T-helper 1 cell treated with Interleukin-12 subunit alpha and Interleukin-12 subunit beta and Interleukin-4 antibody, amounts not matched to agents 30 μg/mL and 1 μg/mL, for 36 hours (primary cell): ENCODE measurements at regions not wholly inside any gene's neighbourhood (a gene's known extent, or its start where the extent isn't known, plus 50 kb on each side); places are given as distances from the start of the nearest gene placed in this dataset.
"Not testable (repeated sequence)": the region's sequence is repeated elsewhere in the genome, so short reads cannot be mapped to it uniquely, and the experiment has no call there.

Source experiments
- H3K27ac Mint-ChIP-seq: one replicate; pipeline ENCODE4 v1.8.0; 2021; ENCODE audit warnings: mild to moderate bottlenecking, mixed read lengths
- H3K27me3 Mint-ChIP-seq: one replicate; pipeline ENCODE4 v1.8.0; 2021; ENCODE audit warnings: low read depth, mixed read lengths
- H3K36me3 Mint-ChIP-seq: one replicate; pipeline ENCODE4 v1.8.0; 2021; ENCODE audit warnings: low read depth, mixed read lengths
- H3K4me1 Mint-ChIP-seq: one replicate; pipeline ENCODE4 v1.8.0; 2021; ENCODE audit warnings: low read depth, mixed read lengths
- H3K4me3 Mint-ChIP-seq: one replicate; pipeline ENCODE4 v1.8.0; 2021; ENCODE audit warnings: mild to moderate bottlenecking, moderate library complexity, mixed read lengths
- H3K9me3 Mint-ChIP-seq: one replicate; pipeline ENCODE4 v1.8.0; 2021; ENCODE audit warnings: mixed read lengths

- Mint-ChIP-seq H3K4me3 (no peak overlapping the region), H3K4me1 (no peaks in the 10 kb centered on the region), H3K27me3 (no peaks in the 10 kb centered on the region), H3K27ac (no peak overlapping the region), H3K36me3 (peaks cover 4% of the 10 kb centered on the region), H3K9me3 (peaks cover 2% of the 10 kb centered on the region)
Measured at GRCh38 chr12:89289720-89290119, 62.6 kb downstream of the DUSP6 start.

GRCh38 chr12:89288959-89289358 is 63.3 kb downstream of the DUSP6 start:
- H3K27me3 Mint-ChIP-seq, result no peaks in the 10 kb centered on the region
- no peak overlapping the region for H3K27ac Mint-ChIP-seq
- peaks cover 5% of the 10 kb centered on the region for H3K36me3 Mint-ChIP-seq
- H3K9me3 Mint-ChIP-seq, result no peaks in the 10 kb centered on the region
- H3K4me1 Mint-ChIP-seq, result no peaks in the 10 kb centered on the region
- no peak overlapping the region for H3K4me3 Mint-ChIP-seq

DNA sequence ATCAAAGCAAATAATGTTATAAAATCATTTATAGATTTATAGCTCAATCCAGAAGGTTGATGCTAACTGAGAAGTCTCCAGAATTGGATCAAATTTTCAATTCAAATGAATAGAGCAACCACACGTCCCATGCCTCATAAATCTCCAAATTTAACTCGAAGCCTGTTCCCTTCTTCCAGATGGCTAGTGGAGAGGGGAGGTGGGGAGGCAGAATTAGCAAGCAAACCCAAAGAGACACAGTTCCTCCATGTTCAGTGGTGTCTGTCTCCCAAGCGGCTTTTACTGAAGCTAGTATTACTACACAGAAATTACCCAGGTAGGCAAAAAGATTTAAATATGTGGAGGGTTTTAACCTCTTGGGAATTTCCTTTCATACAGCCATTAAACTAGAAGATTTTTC is 65.8 kb downstream of the DUSP6 start:
- no peaks in the 10 kb centered on the region for H3K27me3 Mint-ChIP-seq
- peaks cover 11% of the 10 kb centered on the region for H3K36me3 Mint-ChIP-seq
- peaks cover 6% of the 10 kb centered on the region for H3K9me3 Mint-ChIP-seq
- no peak overlapping the region for H3K27ac Mint-ChIP-seq
- H3K4me3 Mint-ChIP-seq, result no peak overlapping the region
- peaks cover 10% of the 10 kb centered on the region for H3K4me1 Mint-ChIP-seq

DNA sequence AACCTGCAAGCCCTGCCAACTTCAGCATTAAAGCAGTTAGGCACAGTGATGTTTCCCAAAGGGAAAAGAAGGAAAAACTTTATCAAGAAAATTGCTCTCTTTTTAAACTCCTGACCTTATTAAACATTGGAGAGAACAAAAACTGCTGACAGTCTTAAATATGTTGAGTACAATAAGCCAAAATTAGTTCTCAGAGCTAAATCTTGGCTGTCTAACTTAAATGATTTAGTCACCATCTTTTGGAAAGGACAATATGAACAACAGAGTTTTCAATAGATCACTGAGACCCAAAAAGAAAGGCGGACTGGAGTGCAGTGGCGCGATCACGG is 70.8 kb downstream of the DUSP6 start:
- H3K27ac Mint-ChIP-seq, result peak overlapping the region; percentile 87
- H3K36me3 Mint-ChIP-seq, result peaks cover 13% of the 10 kb centered on the region
- H3K4me1 Mint-ChIP-seq, result peaks cover 32% of the 10 kb centered on the region
- peaks cover 12% of the 10 kb centered on the region for H3K9me3 Mint-ChIP-seq
- no peak overlapping the region for H3K4me3 Mint-ChIP-seq
- no peaks in the 10 kb centered on the region for H3K27me3 Mint-ChIP-seq

DNA sequence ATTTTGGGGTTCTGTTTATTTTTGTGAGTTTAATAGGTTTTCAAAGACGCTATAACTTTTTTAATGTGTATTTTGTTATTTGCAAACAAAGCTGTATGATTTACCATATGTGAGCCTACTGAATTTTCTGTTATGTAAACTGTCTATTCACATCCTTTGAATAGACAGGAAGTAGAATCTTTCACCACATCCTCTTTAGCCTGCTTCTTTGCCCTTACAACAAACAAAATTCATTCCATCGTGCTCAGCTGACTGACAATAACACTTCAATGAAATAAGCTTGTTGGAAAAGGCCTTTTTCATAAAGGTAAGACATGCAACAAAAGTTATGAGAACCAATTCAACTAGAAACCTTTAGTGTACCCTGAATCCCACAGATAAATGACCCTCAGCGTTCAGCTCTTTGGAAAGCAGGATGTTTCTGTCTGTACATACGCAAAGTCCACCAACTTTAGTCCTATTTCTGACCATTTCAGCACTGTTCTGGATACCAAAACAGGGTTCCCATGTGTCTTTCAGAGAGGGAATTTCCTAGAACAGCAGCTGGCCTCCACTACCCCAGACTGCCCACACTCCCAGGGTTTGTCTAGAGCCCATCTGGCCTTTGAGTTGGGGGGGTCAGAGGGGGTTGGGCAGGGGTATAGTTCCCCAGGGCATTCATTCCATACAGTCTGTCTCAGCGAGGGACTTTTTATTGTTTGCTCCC is 71.3 kb downstream of the DUSP6 start:
- H3K27me3 Mint-ChIP-seq, result no peaks in the 10 kb centered on the region
- H3K4me3 Mint-ChIP-seq, result peak overlapping the region; percentile 65
- H3K27ac Mint-ChIP-seq, result peak overlapping the region; percentile 87
- peaks cover 12% of the 10 kb centered on the region for H3K9me3 Mint-ChIP-seq
- peaks cover 32% of the 10 kb centered on the region for H3K4me1 Mint-ChIP-seq
- peaks cover 13% of the 10 kb centered on the region for H3K36me3 Mint-ChIP-seq

- Mint-ChIP-seq H3K9me3 (peaks cover 12% of the 10 kb centered on the region), H3K4me3 (no peak overlapping the region), H3K4me1 (peaks cover 32% of the 10 kb centered on the region), H3K27ac (no peak overlapping the region), H3K36me3 (peaks cover 10% of the 10 kb centered on the region), H3K27me3 (no peaks in the 10 kb centered on the region)
Measured at GRCh38 chr12:89279499-89279898, 72.8 kb downstream of the DUSP6 start.

DNA sequence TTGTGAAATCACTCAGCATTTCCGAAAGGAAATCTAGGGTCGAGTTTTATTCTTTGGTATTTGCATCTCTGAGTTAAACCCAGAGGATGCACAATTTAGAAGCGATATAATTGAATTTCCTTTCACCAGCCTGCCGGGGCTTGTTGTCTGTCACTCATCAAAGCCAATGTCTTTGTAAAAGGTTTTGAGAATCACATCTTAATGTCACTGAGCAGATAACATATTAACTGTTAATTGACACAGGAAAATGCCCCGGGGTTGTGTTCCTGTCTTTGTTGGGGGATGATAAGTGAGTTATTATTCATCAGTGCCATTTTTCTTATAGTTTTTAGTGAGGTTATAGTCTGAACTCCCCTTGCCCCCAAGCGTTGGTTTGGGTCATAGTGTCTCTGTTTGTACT is 73.4 kb downstream of the DUSP6 start:
- peaks cover 34% of the 10 kb centered on the region for H3K4me1 Mint-ChIP-seq
- peaks cover 12% of the 10 kb centered on the region for H3K9me3 Mint-ChIP-seq
- H3K27me3 Mint-ChIP-seq, result no peaks in the 10 kb centered on the region
- H3K27ac Mint-ChIP-seq, result no peak overlapping the region
- H3K36me3 Mint-ChIP-seq, result peaks cover 10% of the 10 kb centered on the region
- no peak overlapping the region for H3K4me3 Mint-ChIP-seq

DNA sequence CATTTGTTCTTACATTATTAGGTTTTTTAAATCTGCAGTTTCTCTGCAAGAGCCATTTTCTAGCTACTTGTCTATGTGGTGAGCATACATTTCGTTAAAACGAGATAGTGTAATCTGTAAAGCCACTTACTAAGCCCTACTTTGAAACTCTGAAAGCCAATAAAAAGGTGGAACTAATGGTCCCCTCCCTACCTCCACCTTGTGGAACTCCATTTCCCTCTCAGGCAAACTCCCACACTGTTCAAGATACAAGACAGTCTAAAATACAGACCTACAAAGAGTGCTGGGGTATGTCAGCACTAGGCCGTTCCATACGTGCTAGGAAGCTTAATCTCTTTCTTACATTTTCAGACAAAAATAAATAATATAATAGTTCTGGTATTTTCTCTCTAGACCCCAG is 74.1 kb downstream of the DUSP6 start:
- H3K27ac Mint-ChIP-seq, result peak overlapping the region; percentile 41
- H3K4me1 Mint-ChIP-seq, result peaks cover 40% of the 10 kb centered on the region
- no peaks in the 10 kb centered on the region for H3K27me3 Mint-ChIP-seq
- H3K36me3 Mint-ChIP-seq, result peaks cover 10% of the 10 kb centered on the region
- H3K9me3 Mint-ChIP-seq, result peaks cover 11% of the 10 kb centered on the region
- no peak overlapping the region for H3K4me3 Mint-ChIP-seq

- Mint-ChIP-seq H3K4me1 (peaks cover 36% of the 10 kb centered on the region), H3K4me3 (no peak overlapping the region), H3K27ac (no peak overlapping the region), H3K27me3 (no peaks in the 10 kb centered on the region), H3K36me3 (peaks cover 7% of the 10 kb centered on the region), H3K9me3 (peaks cover 6% of the 10 kb centered on the region)
Measured at GRCh38 chr12:89276860-89277259, 75.4 kb downstream of the DUSP6 start.

GRCh38 chr12:89273525-89273924 is 78.8 kb downstream of the DUSP6 start:
- Mint-ChIP-seq H3K36me3 (peaks cover 9% of the 10 kb centered on the region), H3K27me3 (no peaks in the 10 kb centered on the region), H3K9me3 (peaks cover 8% of the 10 kb centered on the region), H3K4me3 (no peak overlapping the region), H3K27ac (no peak overlapping the region), H3K4me1 (peaks cover 18% of the 10 kb centered on the region)

GRCh38 chr12:89270548-89270947 is 81.8 kb downstream of the DUSP6 start:
- H3K27me3 Mint-ChIP-seq, result no peaks in the 10 kb centered on the region
- H3K4me3 Mint-ChIP-seq, result no peak overlapping the region
- peaks cover 8% of the 10 kb centered on the region for H3K9me3 Mint-ChIP-seq
- no peak overlapping the region for H3K27ac Mint-ChIP-seq
- H3K4me1 Mint-ChIP-seq, result peaks cover 12% of the 10 kb centered on the region
- peaks cover 9% of the 10 kb centered on the region for H3K36me3 Mint-ChIP-seq

DNA sequence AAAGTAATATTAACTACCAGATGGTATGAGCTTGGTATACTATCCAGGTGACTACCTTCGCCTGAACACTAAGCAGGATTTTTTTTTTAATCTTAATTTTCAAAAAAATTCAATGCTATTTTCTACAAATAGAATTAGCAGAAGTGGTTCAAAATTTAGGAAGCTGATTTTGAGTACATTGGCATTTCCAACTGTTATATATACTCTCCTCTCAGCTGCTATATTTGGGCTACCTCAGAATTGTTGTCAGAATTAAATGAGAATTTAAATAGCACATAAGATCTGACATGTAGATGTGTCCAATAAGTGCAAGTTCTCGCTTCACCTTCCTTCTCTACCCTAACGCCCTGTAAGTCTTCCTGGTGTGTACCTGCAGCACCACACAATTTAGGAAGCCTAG is 83.1 kb downstream of the DUSP6 start:
- peaks cover 12% of the 10 kb centered on the region for H3K36me3 Mint-ChIP-seq
- H3K27me3 Mint-ChIP-seq, result no peaks in the 10 kb centered on the region
- H3K27ac Mint-ChIP-seq, result no peak overlapping the region
- peaks cover 10% of the 10 kb centered on the region for H3K4me1 Mint-ChIP-seq
- peaks cover 8% of the 10 kb centered on the region for H3K9me3 Mint-ChIP-seq
- H3K4me3 Mint-ChIP-seq, result no peak overlapping the region

GRCh38 chr12:89267404-89267803 is 84.9 kb downstream of the DUSP6 start:
- H3K4me3 Mint-ChIP-seq, result no peak overlapping the region
- no peaks in the 10 kb centered on the region for H3K27me3 Mint-ChIP-seq
- H3K4me1 Mint-ChIP-seq, result peaks cover 7% of the 10 kb centered on the region
- peaks cover 14% of the 10 kb centered on the region for H3K36me3 Mint-ChIP-seq
- H3K27ac Mint-ChIP-seq, result no peak overlapping the region
- H3K9me3 Mint-ChIP-seq, result peaks cover 16% of the 10 kb centered on the region

DNA sequence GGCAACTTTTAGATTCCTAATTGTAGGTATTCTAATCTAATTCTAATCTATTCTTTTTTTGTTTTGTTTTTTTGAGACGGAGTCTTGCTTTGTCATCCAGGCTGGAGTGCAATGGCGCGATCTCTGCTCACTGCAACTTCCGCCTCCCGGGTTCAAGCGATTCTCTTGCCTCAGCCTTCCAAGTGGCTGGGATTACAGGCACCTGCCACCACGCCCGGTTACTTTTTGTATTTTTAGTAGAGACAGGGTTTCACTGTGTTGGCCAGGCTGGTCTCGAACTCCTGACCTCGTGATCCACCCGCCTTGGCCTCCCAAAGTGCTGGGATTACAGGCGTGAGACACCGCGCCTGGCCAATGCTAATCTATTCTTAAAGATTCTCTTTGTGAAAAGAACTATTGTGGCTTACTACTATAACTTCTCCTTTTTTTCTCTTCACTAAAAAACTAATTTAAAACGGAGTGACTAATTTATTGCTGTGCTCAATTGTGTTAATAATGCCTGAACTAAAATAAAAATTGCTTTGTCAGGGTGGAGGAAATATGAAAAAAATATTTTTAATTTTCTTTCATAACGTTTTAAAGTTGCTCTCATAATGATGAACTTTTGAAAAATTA is 85.6 kb downstream of the DUSP6 start:
- not testable (repeated sequence) for H3K27ac Mint-ChIP-seq, H3K27me3 Mint-ChIP-seq, H3K4me3 Mint-ChIP-seq
- peaks cover 14% of the 10 kb centered on the region for H3K36me3 Mint-ChIP-seq
- H3K4me1 Mint-ChIP-seq, result peaks cover 14% of the 10 kb centered on the region
- H3K9me3 Mint-ChIP-seq, result peaks cover 16% of the 10 kb centered on the region

DNA sequence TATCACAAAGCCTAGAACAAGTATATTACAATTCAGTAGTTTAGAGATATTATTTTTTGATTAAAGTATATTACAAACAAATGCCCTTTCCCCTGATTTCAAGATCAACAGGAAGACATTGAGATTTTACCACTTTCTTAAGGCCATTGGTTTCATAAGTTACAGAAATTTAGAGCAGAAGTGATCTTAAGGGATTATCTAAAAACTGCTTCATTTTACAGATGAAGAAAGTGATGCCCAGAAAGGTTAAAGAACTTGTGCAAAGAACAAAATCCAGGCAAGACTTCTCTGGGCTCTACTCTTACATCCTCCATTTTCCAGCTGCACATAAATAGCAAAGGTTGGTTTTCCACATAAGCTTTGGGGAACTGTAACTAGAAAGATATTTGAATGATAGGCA is 87.5 kb downstream of the DUSP6 start:
- Mint-ChIP-seq H3K9me3 (peaks cover 9% of the 10 kb centered on the region), H3K27ac (no peak overlapping the region), H3K27me3 (no peaks in the 10 kb centered on the region), H3K4me1 (peaks cover 20% of the 10 kb centered on the region), H3K4me3 (no peak overlapping the region), H3K36me3 (peaks cover 8% of the 10 kb centered on the region)
